SK-N-SH (cell line): ENCODE measurements at regions not wholly inside any gene's neighbourhood (a gene's known extent, or its start where the extent isn't known, plus 50 kb on each side); places are given as distances from the start of the nearest gene placed in this dataset.

Source experiments
- CTCF ChIA-PET: fragments of 300-600, 350-600 bp; formaldehyde crosslinking; extraction: SDS; loops from one replicate; lab custom pipeline; 2021; lab: Yijun Ruan, JAX
- POLR2A ChIA-PET: fragments of 350-600 bp; sonication (Branson Sonifier 250); formaldehyde crosslinking; extraction: SDS; loops from one replicate; lab custom pipeline; 2020; ENCODE audit warnings: antibody characterized with exemption, inconsistent platforms; lab: Yijun Ruan, JAX
- DNase-seq: peaks from one replicate; pipeline ENCODE4 v3.0.0; 2012
- H2AFZ ChIP-seq: fragments of 200-600 bp; sonication (generic); 2 replicates; pipeline ENCODE4 v1.8.1; 2016; ENCODE audit warnings: antibody characterized with exemption, mild to moderate bottlenecking, low read depth
- H3F3A ChIP-seq: fragments of 200-600 bp; sonication (generic); replicated peaks from 2 replicates; pipeline ENCODE3; 2016; ENCODE audit warnings: antibody characterized with exemption, mild to moderate bottlenecking; ENCODE audit not compliant: insufficient read depth
- H3K27ac ChIP-seq, 2 experiments: fragments of 200-500 bp in 1 of 2; fragments of 200-600 bp in 1 of 2; sonication (Bioruptor generic) in 1 of 2; sonication (generic), shearing (Covaris generic) in 1 of 2; 2 replicates each; pipeline versions ENCODE4 v1.5.1 to v1.6.1; 2014 to 2016; ENCODE audit warnings: low read depth in 2 of 2, inconsistent platforms in 1 of 2, low read length in 1 of 2, mild to moderate bottlenecking in 1 of 2, mixed read lengths in 1 of 2
- H3K27me3 ChIP-seq: fragments of 200-600 bp; sonication (generic), shearing (Covaris generic); 2 replicates; pipeline ENCODE4 v1.6.1; 2016; ENCODE audit warnings: mixed run types; ENCODE audit not compliant: insufficient read depth
- H3K36me3 ChIP-seq, 2 experiments: fragments of 200-500 bp in 1 of 2; fragments of 200-600 bp in 1 of 2; sonication (Bioruptor generic) in 1 of 2; sonication (generic) in 1 of 2; replicated peaks in 1 of 2; 2 replicates each; pipeline versions ENCODE3 to v1.5.1; 2014 to 2016; ENCODE audit warnings: low read length in 1 of 2, mild to moderate bottlenecking in 1 of 2; ENCODE audit not compliant: insufficient read depth in 2 of 2, control insufficient read depth in 1 of 2
- H3K4me1 ChIP-seq, 2 experiments: fragments of 200-500 bp in 1 of 2; fragments of 200-600 bp in 1 of 2; sonication (Bioruptor generic) in 1 of 2; sonication (generic), shearing (Covaris generic) in 1 of 2; 2 replicates each; pipeline versions ENCODE4 v1.5.1 to v1.6.1; 2014 to 2016; ENCODE audit warnings: low read depth in 1 of 2, low read length in 1 of 2, mixed run types in 1 of 2; ENCODE audit not compliant: insufficient read depth in 2 of 2, control insufficient read depth in 1 of 2
- H3K4me2 ChIP-seq: fragments of 200-600 bp; sonication (generic), shearing (Covaris generic); 2 replicates; pipeline ENCODE4 v1.6.1; 2017; ENCODE audit warnings: mixed run types
- H3K4me3 ChIP-seq, 2 experiments: fragments of 200-500 bp in 1 of 2; fragments of 200-600 bp in 1 of 2; sonication (Bioruptor generic) in 1 of 2; sonication (generic), shearing (Covaris generic) in 1 of 2; 2 replicates each; pipeline versions ENCODE4 v1.5.1 to v1.8.1; 2014 to 2016; ENCODE audit warnings: low read depth in 2 of 2, inconsistent platforms in 1 of 2, low read length in 1 of 2, mild to moderate bottlenecking in 1 of 2, mixed read lengths in 1 of 2, moderate library complexity in 1 of 2
- H3K79me2 ChIP-seq: fragments of 200-600 bp; sonication (generic); 2 replicates; pipeline ENCODE4 v1.8.1; 2017; ENCODE audit warnings: mild to moderate bottlenecking; ENCODE audit not compliant: insufficient read depth
- H3K9ac ChIP-seq: fragments of 200-600 bp; sonication (generic); 2 replicates; pipeline ENCODE4 v1.6.1; 2017; ENCODE audit warnings: mixed run types
- H3K9me2 ChIP-seq: fragments of 200-600 bp; sonication (generic); 2 replicates; pipeline ENCODE4 v1.6.1; 2017; ENCODE audit warnings: mixed run types
- H3K9me3 ChIP-seq: fragments of 200-600 bp; sonication (generic); 2 replicates; pipeline ENCODE4 v1.6.1; 2017; ENCODE audit warnings: mixed run types, mild to moderate bottlenecking, moderate library complexity
- H4K20me1 ChIP-seq: fragments of 200-600 bp; sonication (generic); 2 replicates; pipeline ENCODE4 v1.6.1; 2017; ENCODE audit warnings: mild to moderate bottlenecking, mixed run types; ENCODE audit not compliant: insufficient read depth
- EP300 ChIP-seq, 2 experiments: IDR thresholded peaks; 2 replicates each; pipeline versions ENCODE4 v1.4.0 to v1.6.1; 2012; ENCODE audit warnings: borderline replicate concordance in 1 of 2, low read depth in 1 of 2, low read length in 1 of 2
- EZH2phosphoT487 ChIP-seq: fragments of 200-600 bp; sonication (generic); IDR thresholded peaks from 2 replicates; pipeline ENCODE4 v1.6.1; 2017; ENCODE audit warnings: low read depth, mixed run types, mild to moderate bottlenecking, antibody characterized with exemption, moderate library complexity, borderline replicate concordance
- FOXJ3 ChIP-seq: sonication (generic); formaldehyde crosslinking; IDR thresholded peaks from 2 replicates; pipeline ENCODE4 v1.5.1; 2020; ENCODE audit warnings: mild to moderate bottlenecking, missing genetic modification reagents
- GABPA ChIP-seq: IDR thresholded peaks from 2 replicates; pipeline ENCODE4 v1.4.0; 2012; ENCODE audit warnings: low read depth, mild to moderate bottlenecking
- GATA2 ChIP-seq: sonication (generic); formaldehyde crosslinking; IDR thresholded peaks from 2 replicates; pipeline ENCODE4 v1.5.0; 2020; ENCODE audit warnings: mild to moderate bottlenecking, missing genetic modification reagents
- MEF2A ChIP-seq: IDR thresholded peaks from 2 replicates; pipeline ENCODE4 v1.4.0; 2012; ENCODE audit warnings: low read depth, borderline replicate concordance
- MXI1 ChIP-seq: IDR thresholded peaks from 2 replicates; pipeline ENCODE4 v1.6.1; 2012; ENCODE audit warnings: mild to moderate bottlenecking, low read depth, low read length, improper control_type of control experiment
- NFIC ChIP-seq: IDR thresholded peaks from 2 replicates; pipeline ENCODE4 v1.4.0; 2012; ENCODE audit warnings: borderline replicate concordance
- RAD21 ChIP-seq: IDR thresholded peaks from 2 replicates; pipeline ENCODE4 v1.6.1; 2012; ENCODE audit warnings: mild to moderate bottlenecking, low read length
- RCOR1 ChIP-seq: fragments of 150-350 bp; IDR thresholded peaks from 2 replicates; pipeline ENCODE4 v1.6.1; 2017; ENCODE audit warnings: antibody characterized with exemption, low read length
- SMC3 ChIP-seq: IDR thresholded peaks from 2 replicates; pipeline ENCODE4 v1.6.1; 2012; ENCODE audit warnings: low read depth, low read length, improper control_type of control experiment
- TAF1 ChIP-seq: IDR thresholded peaks from 2 replicates; pipeline ENCODE4 v1.6.1; 2012; ENCODE audit warnings: low read depth, mild to moderate bottlenecking, low read length, moderate library complexity, borderline replicate concordance
- TCF12 ChIP-seq: IDR thresholded peaks from 2 replicates; pipeline ENCODE4 v1.4.0; 2012
- TEAD4 ChIP-seq: IDR thresholded peaks from 2 replicates; pipeline ENCODE4 v1.4.0; 2012; ENCODE audit warnings: mild to moderate bottlenecking, borderline replicate concordance; ENCODE audit not compliant: insufficient read depth
- YY1 ChIP-seq: IDR thresholded peaks from 2 replicates; pipeline ENCODE4 v1.4.0; 2012; ENCODE audit warnings: low read depth, mild to moderate bottlenecking
- WGBS: methylation state at CpG from one replicate; pipeline ENCODE4 v1.1.6; 2017; ENCODE audit warnings: low lambda C conversion rate; 5-methylcytosine and 5-hydroxymethylcytosine counted together
- TF ChIP-seq, protein P1 (sequence below): fragments of 150-350 bp; IDR thresholded peaks from 2 replicates; pipeline ENCODE4 v1.6.1; 2016; ENCODE audit warnings: mild to moderate bottlenecking, low read depth, low read length
- TF ChIP-seq, protein P2 (sequence below): fragments of 200-600 bp; sonication (generic); IDR thresholded peaks from 2 replicates; pipeline ENCODE4 v1.6.1; 2017; ENCODE audit warnings: antibody characterized with exemption, mild to moderate bottlenecking, moderate library complexity
- TF ChIP-seq, protein P3 (sequence below): fragments of 150-350 bp; IDR thresholded peaks from 2 replicates; pipeline ENCODE4 v1.6.1; 2017; ENCODE audit warnings: antibody characterized with exemption, low read length, low read depth, borderline replicate concordance
- TF ChIP-seq, protein P4 (sequence below): IDR thresholded peaks from 2 replicates; pipeline ENCODE4 v1.4.0; 2012; ENCODE audit warnings: low read depth
- TF ChIP-seq, protein P5 (sequence below): IDR thresholded peaks from 2 replicates; pipeline ENCODE4 v1.4.0; 2012; ENCODE audit warnings: low read depth, borderline replicate concordance

DNA sequence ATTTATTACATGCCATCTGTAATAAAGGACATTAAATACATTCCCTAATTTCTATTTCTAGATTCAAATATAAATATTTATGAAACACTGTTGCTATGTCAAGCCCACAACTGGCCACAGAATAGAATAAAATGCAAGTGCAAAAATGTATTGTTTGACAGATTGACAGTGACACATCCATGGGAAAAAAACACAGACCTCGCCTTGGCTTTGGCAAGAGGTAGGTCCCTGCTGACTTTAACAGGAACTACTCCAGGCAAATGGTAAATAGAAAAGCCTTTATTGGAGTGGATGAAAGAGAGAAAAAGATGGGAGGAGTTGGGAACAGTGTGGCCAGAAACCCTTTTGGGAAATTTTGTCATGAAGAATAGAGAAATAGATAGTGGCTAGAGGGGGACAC is 622.9 kb downstream of the UTRN start:
- H3K4me3 ChIP-seq: no peak overlapping the region
- POLR2A ChIA-PET: no interaction called here
- no peaks in the 10 kb centered on the region for H3K79me2 ChIP-seq
- H3K27me3 ChIP-seq: no peaks in the 10 kb centered on the region
- no peak overlapping the region for H2AFZ ChIP-seq
- no peak for DNase-seq
- H3K4me1 ChIP-seq: no peaks in the 10 kb centered on the region; a peak in 1 of 4 replicates
- no peaks in the 10 kb centered on the region for H3K9me3 ChIP-seq
- no peaks in the 10 kb centered on the region for H4K20me1 ChIP-seq
- TF ChIP-seq EZH2phosphoT487: no peak
- TF ChIP-seq, protein P1, sequence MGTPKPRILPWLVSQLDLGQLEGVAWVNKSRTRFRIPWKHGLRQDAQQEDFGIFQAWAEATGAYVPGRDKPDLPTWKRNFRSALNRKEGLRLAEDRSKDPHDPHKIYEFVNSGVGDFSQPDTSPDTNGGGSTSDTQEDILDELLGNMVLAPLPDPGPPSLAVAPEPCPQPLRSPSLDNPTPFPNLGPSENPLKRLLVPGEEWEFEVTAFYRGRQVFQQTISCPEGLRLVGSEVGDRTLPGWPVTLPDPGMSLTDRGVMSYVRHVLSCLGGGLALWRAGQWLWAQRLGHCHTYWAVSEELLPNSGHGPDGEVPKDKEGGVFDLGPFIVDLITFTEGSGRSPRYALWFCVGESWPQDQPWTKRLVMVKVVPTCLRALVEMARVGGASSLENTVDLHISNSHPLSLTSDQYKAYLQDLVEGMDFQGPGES: no peak
- no peak for TF ChIP-seq YY1
- TF ChIP-seq, protein P2, sequence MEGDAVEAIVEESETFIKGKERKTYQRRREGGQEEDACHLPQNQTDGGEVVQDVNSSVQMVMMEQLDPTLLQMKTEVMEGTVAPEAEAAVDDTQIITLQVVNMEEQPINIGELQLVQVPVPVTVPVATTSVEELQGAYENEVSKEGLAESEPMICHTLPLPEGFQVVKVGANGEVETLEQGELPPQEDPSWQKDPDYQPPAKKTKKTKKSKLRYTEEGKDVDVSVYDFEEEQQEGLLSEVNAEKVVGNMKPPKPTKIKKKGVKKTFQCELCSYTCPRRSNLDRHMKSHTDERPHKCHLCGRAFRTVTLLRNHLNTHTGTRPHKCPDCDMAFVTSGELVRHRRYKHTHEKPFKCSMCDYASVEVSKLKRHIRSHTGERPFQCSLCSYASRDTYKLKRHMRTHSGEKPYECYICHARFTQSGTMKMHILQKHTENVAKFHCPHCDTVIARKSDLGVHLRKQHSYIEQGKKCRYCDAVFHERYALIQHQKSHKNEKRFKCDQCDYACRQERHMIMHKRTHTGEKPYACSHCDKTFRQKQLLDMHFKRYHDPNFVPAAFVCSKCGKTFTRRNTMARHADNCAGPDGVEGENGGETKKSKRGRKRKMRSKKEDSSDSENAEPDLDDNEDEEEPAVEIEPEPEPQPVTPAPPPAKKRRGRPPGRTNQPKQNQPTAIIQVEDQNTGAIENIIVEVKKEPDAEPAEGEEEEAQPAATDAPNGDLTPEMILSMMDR: no peak
- no peak for TF ChIP-seq SMC3
- no peak for TF ChIP-seq NFIC
- TF ChIP-seq, protein P3, sequence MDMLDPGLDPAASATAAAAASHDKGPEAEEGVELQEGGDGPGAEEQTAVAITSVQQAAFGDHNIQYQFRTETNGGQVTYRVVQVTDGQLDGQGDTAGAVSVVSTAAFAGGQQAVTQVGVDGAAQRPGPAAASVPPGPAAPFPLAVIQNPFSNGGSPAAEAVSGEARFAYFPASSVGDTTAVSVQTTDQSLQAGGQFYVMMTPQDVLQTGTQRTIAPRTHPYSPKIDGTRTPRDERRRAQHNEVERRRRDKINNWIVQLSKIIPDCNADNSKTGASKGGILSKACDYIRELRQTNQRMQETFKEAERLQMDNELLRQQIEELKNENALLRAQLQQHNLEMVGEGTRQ: no peak
- TF ChIP-seq FOXJ3: no peak
- TF ChIP-seq MXI1: no peak
- TF ChIP-seq GABPA: no peak
- TF ChIP-seq, protein P4, sequence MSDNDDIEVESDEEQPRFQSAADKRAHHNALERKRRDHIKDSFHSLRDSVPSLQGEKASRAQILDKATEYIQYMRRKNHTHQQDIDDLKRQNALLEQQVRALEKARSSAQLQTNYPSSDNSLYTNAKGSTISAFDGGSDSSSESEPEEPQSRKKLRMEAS: no peak
- TF ChIP-seq RAD21: no peak
- no peak for TF ChIP-seq RCOR1
- TF ChIP-seq TEAD4: no peak
- no peak for TF ChIP-seq TCF12
- TF ChIP-seq, protein P5, sequence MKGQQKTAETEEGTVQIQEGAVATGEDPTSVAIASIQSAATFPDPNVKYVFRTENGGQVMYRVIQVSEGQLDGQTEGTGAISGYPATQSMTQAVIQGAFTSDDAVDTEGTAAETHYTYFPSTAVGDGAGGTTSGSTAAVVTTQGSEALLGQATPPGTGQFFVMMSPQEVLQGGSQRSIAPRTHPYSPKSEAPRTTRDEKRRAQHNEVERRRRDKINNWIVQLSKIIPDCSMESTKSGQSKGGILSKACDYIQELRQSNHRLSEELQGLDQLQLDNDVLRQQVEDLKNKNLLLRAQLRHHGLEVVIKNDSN: no peak
- no peak for TF ChIP-seq GATA2 (CRISPR knock-in tag)
- no peak for TF ChIP-seq TAF1
- no peak for TF ChIP-seq MEF2A
- no peak for TF ChIP-seq EP300 (IDR thresholded peaks at IDR 0.05; ENCODE audit: borderline replicate concordance in 1 of 2, low read depth in 1 of 2, low read length in 1 of 2)
- CTCF ChIA-PET: no interaction called here
- WGBS: 81% methylated on average over 1 of the region's 1 CpG
- H3K9me2 ChIP-seq: no peaks in the 10 kb centered on the region
- peaks cover 4% of the 10 kb centered on the region for H3F3A ChIP-seq
- H3K4me2 ChIP-seq: no peak overlapping the region
- no peaks in the 10 kb centered on the region for H3K36me3 ChIP-seq
- H3K27ac ChIP-seq: no peak overlapping the region
- no peak overlapping the region for H3K9ac ChIP-seq
